ENCODE measurements at regions not wholly inside any gene's neighbourhood (a gene's known extent, or its start where the extent isn't known, plus 50 kb on each side); places are given as distances from the start of the nearest gene placed in this dataset.

DNA sequence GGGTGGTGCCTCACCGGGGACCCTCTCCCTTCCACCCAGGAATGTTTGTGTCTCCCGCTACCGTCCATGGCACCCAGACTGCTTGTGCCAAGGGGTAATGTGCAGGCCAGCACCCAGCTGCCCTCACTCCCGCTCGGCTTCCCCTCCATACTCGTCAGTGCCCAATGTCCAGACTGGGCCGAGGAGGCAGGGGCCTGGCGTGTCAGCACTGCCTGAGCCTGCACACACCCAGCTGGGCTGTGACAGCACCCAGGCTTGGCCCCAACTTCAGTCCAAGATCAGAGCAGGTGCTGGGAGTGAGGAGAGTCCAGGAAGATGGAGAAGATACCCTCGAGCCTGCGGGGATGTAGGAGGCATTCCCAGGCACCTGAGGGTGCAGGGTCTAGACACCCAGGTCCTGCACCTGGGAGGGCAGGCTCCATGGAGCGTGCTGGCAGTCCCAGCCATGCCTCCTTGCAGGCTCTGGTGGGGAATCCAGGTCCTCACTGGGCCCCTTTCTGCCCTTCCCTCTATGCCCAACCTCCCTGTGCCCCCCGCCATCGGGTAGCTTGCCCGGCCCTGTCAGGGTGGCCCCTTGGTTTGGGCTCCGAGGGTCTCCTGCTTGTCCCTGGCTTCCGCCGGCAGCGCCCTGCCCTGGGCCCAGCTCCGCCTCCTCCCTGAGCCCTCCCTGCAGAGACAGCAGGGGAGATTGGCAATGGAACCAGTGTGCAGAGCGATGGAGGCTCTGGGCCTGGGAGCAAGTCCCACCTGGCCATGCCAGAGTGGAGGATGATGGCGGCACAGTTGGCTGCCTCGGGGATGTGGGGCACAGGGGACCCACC is 250.8 kb upstream of the EDIL3 start:
- POLR2A ChIA-PET, result no interaction called here

DNA sequence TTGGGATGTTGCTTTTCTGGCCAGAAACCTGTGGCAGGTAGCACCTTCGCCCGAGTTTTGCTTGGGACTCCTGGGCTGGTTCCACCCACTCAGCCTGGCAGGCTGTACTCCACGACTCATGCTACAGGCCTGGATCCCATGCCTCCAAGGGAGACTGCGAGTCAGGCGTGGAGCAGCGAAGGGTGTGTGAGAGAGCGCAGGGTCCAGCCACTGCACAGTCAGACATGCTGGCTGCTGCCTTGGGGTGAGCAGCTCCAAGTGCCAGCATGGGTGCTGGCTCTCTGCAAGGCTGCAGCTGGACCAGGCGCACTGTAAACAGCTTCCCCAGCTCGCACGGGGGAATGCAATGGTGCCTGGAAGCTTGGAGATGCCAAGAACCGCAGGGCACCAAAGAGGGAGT is 249.6 kb upstream of the EDIL3 start:
- ChIA-PET POLR2A (no interaction called here), CTCF (no interaction called here)
- DNase-seq (ENCODE audit: extremely low spot score), result no peak
- no peak for TF ChIP-seq NFRKB (IDR thresholded peaks at IDR 0.05)
- no peak for TF ChIP-seq SUZ12 (IDR thresholded peaks at IDR 0.05)
- no peak for TF ChIP-seq BHLHE40 (IDR thresholded peaks at IDR 0.05; ENCODE audit: borderline replicate concordance)
- TF ChIP-seq, protein P1, sequence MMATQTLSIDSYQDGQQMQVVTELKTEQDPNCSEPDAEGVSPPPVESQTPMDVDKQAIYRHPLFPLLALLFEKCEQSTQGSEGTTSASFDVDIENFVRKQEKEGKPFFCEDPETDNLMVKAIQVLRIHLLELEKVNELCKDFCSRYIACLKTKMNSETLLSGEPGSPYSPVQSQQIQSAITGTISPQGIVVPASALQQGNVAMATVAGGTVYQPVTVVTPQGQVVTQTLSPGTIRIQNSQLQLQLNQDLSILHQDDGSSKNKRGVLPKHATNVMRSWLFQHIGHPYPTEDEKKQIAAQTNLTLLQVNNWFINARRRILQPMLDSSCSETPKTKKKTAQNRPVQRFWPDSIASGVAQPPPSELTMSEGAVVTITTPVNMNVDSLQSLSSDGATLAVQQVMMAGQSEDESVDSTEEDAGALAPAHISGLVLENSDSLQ (IDR thresholded peaks at IDR 0.05), result no peak
- TF ChIP-seq FOXA1 (IDR thresholded peaks at IDR 0.05), result no peak
- no peak for TF ChIP-seq ZNF384 (IDR thresholded peaks at IDR 0.05)
- no peak for TF ChIP-seq FOXK2 (IDR thresholded peaks at IDR 0.05)
- no peak for TF ChIP-seq TARDBP (IDR thresholded peaks at IDR 0.05)
- no peak for TF ChIP-seq HDGF (IDR thresholded peaks at IDR 0.05; ENCODE audit: borderline replicate concordance)
- TF ChIP-seq LEF1 (IDR thresholded peaks at IDR 0.05; ENCODE audit: borderline replicate concordance), result no peak
- no peak for TF ChIP-seq SP1 (IDR thresholded peaks at IDR 0.05)
- no peak for TF ChIP-seq FOXM1 (IDR thresholded peaks at IDR 0.05; ENCODE audit: borderline replicate concordance)
- no peak for TF ChIP-seq L3MBTL2 (conservative IDR thresholded peaks at IDR 0.05)
- TF ChIP-seq ELF4 (IDR thresholded peaks at IDR 0.05), result no peak
- TF ChIP-seq CTBP1 (IDR thresholded peaks at IDR 0.05; ENCODE audit: borderline replicate concordance), result no peak
- no peak for TF ChIP-seq ARNT (IDR thresholded peaks at IDR 0.05)

More for the DNA sequence above, 250.8 kb upstream of the EDIL3 start:
- CTCF ChIA-PET, result no interaction called here
- TF ChIP-seq LEF1 (IDR thresholded peaks at IDR 0.05; ENCODE audit: borderline replicate concordance) (no peak), ELF4 (IDR thresholded peaks at IDR 0.05) (no peak), FOXM1 (IDR thresholded peaks at IDR 0.05; ENCODE audit: borderline replicate concordance) (no peak), FOXK2 (IDR thresholded peaks at IDR 0.05) (no peak), SUZ12 (IDR thresholded peaks at IDR 0.05) (no peak), NFRKB (IDR thresholded peaks at IDR 0.05) (no peak), TARDBP (IDR thresholded peaks at IDR 0.05) (no peak), BHLHE40 (IDR thresholded peaks at IDR 0.05; ENCODE audit: borderline replicate concordance) (no peak), CTBP1 (IDR thresholded peaks at IDR 0.05; ENCODE audit: borderline replicate concordance) (no peak), SP1 (IDR thresholded peaks at IDR 0.05) (no peak), HDGF (IDR thresholded peaks at IDR 0.05; ENCODE audit: borderline replicate concordance) (no peak), ZNF384 (IDR thresholded peaks at IDR 0.05) (no peak), L3MBTL2 (conservative IDR thresholded peaks at IDR 0.05) (no peak), FOXA1 (IDR thresholded peaks at IDR 0.05) (no peak), ARNT (IDR thresholded peaks at IDR 0.05) (no peak)
- TF ChIP-seq, protein P1 (IDR thresholded peaks at IDR 0.05), result no peak
- no peak for DNase-seq (ENCODE audit: extremely low spot score)

DNA sequence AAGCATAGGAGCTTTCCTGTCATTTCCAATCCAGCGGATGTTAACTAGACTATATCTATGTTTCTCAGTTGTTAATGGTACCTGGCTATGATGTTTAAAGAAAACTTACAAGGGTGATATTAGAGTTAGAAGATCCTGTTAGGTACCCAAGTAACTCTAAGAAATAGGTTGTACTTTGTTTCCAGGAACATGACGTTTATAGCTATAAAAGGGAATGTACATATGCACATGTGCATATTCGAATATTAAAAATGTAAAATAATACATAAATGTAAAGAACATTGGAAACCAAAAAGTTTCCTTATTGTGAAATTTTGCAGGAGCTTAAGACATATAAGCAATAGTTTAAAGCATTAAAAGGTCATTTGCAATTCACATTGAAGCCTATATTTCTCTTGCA is 247.7 kb upstream of the EDIL3 start:
- TF ChIP-seq BHLHE40 (IDR thresholded peaks at IDR 0.05; ENCODE audit: borderline replicate concordance) (no peak), L3MBTL2 (conservative IDR thresholded peaks at IDR 0.05) (no peak), TARDBP (IDR thresholded peaks at IDR 0.05) (no peak), HDGF (IDR thresholded peaks at IDR 0.05; ENCODE audit: borderline replicate concordance) (no peak), CTBP1 (IDR thresholded peaks at IDR 0.05; ENCODE audit: borderline replicate concordance) (no peak), FOXK2 (IDR thresholded peaks at IDR 0.05) (no peak), SP1 (IDR thresholded peaks at IDR 0.05) (no peak), NFRKB (IDR thresholded peaks at IDR 0.05) (no peak), FOXM1 (IDR thresholded peaks at IDR 0.05; ENCODE audit: borderline replicate concordance) (no peak), LEF1 (IDR thresholded peaks at IDR 0.05; ENCODE audit: borderline replicate concordance) (no peak), ARNT (IDR thresholded peaks at IDR 0.05) (no peak), ZNF384 (IDR thresholded peaks at IDR 0.05) (no peak), ELF4 (IDR thresholded peaks at IDR 0.05) (no peak), FOXA1 (IDR thresholded peaks at IDR 0.05) (no peak), SUZ12 (IDR thresholded peaks at IDR 0.05) (no peak)
- TF ChIP-seq, protein P1 (IDR thresholded peaks at IDR 0.05), result no peak
- CTCF ChIA-PET, result interaction anchor here (0.8 kb wide), 1 partner anchor 222 kb away, joined by 3 read pairs; no protein-coding TSS in a partner anchor
- POLR2A ChIA-PET, result no interaction called here
- no peak for DNase-seq (ENCODE audit: extremely low spot score)

DNA sequence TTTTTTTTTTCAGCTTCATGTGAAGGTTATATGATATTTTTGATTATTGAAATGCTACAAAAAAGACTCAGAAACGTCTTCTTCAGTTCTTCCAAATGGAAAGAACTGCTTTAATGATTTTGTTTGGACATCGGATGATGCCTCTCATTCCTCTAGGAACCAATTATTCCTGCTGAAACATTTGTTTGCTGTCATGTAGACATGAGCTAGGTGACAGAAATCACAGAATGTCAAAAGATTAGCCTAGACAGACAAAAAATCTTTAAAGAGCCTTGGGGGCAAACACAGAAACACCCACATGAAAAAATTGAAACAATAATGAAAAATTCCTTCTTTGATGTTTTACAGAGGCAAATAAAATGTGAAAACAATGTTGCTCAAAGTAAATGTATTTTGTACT is 244.2 kb upstream of the EDIL3 start:
- TF ChIP-seq SP1 (IDR thresholded peaks at IDR 0.05) (no peak), L3MBTL2 (conservative IDR thresholded peaks at IDR 0.05) (no peak), FOXM1 (IDR thresholded peaks at IDR 0.05; ENCODE audit: borderline replicate concordance) (no peak), ELF4 (IDR thresholded peaks at IDR 0.05) (no peak), BHLHE40 (IDR thresholded peaks at IDR 0.05; ENCODE audit: borderline replicate concordance) (no peak), SUZ12 (IDR thresholded peaks at IDR 0.05) (no peak), ARNT (IDR thresholded peaks at IDR 0.05) (no peak), NFRKB (IDR thresholded peaks at IDR 0.05) (no peak), FOXA1 (IDR thresholded peaks at IDR 0.05) (no peak)
- TF ChIP-seq, protein P1 (IDR thresholded peaks at IDR 0.05), result no peak
- ChIA-PET CTCF (no interaction called here), POLR2A (no interaction called here)
- DNase-seq (ENCODE audit: extremely low spot score), result no peak

DNA sequence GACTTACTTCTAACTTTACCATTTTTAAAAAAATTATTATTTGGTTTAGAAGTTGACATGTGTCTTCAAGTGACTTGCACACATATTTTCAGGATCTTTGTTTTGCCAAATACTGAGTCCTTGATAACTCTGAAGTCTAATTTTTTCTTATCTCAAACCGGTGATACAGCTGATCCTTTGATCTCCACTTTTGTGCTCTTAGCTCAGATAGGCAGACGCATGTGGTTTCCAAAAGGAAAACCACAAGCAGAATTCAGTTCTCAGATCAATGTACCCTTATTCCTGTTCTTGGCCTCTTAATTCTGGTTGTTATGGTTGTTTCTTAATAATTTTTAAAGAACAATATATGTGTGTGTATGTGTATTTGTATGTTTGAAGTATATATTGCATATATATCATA is 238.3 kb upstream of the EDIL3 start:
- no peak for DNase-seq (ENCODE audit: extremely low spot score)
- CTCF ChIA-PET, result no interaction called here

More for the DNA sequence above, 238.3 kb upstream of the EDIL3 start:
- POLR2A ChIA-PET, result no interaction called here
- TF ChIP-seq, protein P1 (IDR thresholded peaks at IDR 0.05), result no peak
- TF ChIP-seq CTBP1 (IDR thresholded peaks at IDR 0.05; ENCODE audit: borderline replicate concordance), result no peak
- no peak for TF ChIP-seq ARNT (IDR thresholded peaks at IDR 0.05)
- no peak for TF ChIP-seq BHLHE40 (IDR thresholded peaks at IDR 0.05; ENCODE audit: borderline replicate concordance)
- TF ChIP-seq L3MBTL2 (conservative IDR thresholded peaks at IDR 0.05), result no peak
- TF ChIP-seq TARDBP (IDR thresholded peaks at IDR 0.05), result no peak
- no peak for TF ChIP-seq SP1 (IDR thresholded peaks at IDR 0.05)
- TF ChIP-seq ZNF384 (IDR thresholded peaks at IDR 0.05), result no peak
- TF ChIP-seq LEF1 (IDR thresholded peaks at IDR 0.05; ENCODE audit: borderline replicate concordance), result no peak
